ENCODE measurements at regions not wholly inside any gene's neighbourhood (a gene's known extent, or its start where the extent isn't known, plus 50 kb on each side); places are given as distances from the start of the nearest gene placed in this dataset.

- Histone ChIP-seq H3K4me1 (ENCODE audit: control insufficient read depth in 1 of 2, insufficient read depth in 2 of 2, low read length in 2 of 2) (peaks cover 45 to 53% of the 10 kb centered on the region in 2 donors), H3K9ac (ENCODE audit: low read depth in 1 of 2, low read length in 2 of 2) (peak overlapping the region in 1 of 2 donors; percentile 2), H3K4me3 (ENCODE audit: low read depth in 1 of 2, low read length in 2 of 2) (no peak overlapping the region), H3K9me3 (ENCODE audit: control insufficient read depth in 1 of 2, low read length in 2 of 2) (no peaks in the 10 kb centered on the region), H3K27ac (ENCODE audit: low read depth, low read length) (no peak overlapping the region), H3K36me3 (ENCODE audit: control insufficient read depth in 1 of 2, insufficient read depth in 2 of 2, low read length in 2 of 2) (no peaks in the 10 kb centered on the region), H3K27me3 (ENCODE audit: control insufficient read depth in 1 of 2, insufficient read depth in 2 of 2, low read length in 2 of 2) (no peaks in the 10 kb centered on the region)
These were observed 99.9 kb upstream of the PITX1 start for GRCh38 chr5:135133698-135134515.

GRCh38 chr5:135133181-135133580 is 99.2 kb upstream of the PITX1 start:
- H3K9me3 ChIP-seq (ENCODE audit: control insufficient read depth in 1 of 2, low read length in 2 of 2): no peaks in the 10 kb centered on the region
- no peaks in the 10 kb centered on the region for H3K36me3 ChIP-seq (ENCODE audit: control insufficient read depth in 1 of 2, insufficient read depth in 2 of 2, low read length in 2 of 2)
- no peak overlapping the region for H3K27ac ChIP-seq (ENCODE audit: low read depth, low read length)
- H3K4me3 ChIP-seq (ENCODE audit: low read depth in 1 of 2, low read length in 2 of 2): no peak overlapping the region
- no peak overlapping the region for H3K9ac ChIP-seq (ENCODE audit: low read depth in 1 of 2, low read length in 2 of 2)
- no peaks in the 10 kb centered on the region for H3K27me3 ChIP-seq (ENCODE audit: control insufficient read depth in 1 of 2, insufficient read depth in 2 of 2, low read length in 2 of 2)
- peaks cover 49 to 58% of the 10 kb centered on the region in 2 donors for H3K4me1 ChIP-seq (ENCODE audit: control insufficient read depth in 1 of 2, insufficient read depth in 2 of 2, low read length in 2 of 2)

- no peaks in the 10 kb centered on the region for H3K36me3 ChIP-seq (ENCODE audit: control insufficient read depth in 1 of 2, insufficient read depth in 2 of 2, low read length in 2 of 2)
- H3K27ac ChIP-seq (ENCODE audit: low read depth, low read length): no peak overlapping the region
- peaks cover 61 to 67% of the 10 kb centered on the region in 2 donors for H3K4me1 ChIP-seq (ENCODE audit: control insufficient read depth in 1 of 2, insufficient read depth in 2 of 2, low read length in 2 of 2)
- no peaks in the 10 kb centered on the region for H3K9me3 ChIP-seq (ENCODE audit: control insufficient read depth in 1 of 2, low read length in 2 of 2)
- no peak overlapping the region for H3K9ac ChIP-seq (ENCODE audit: low read depth in 1 of 2, low read length in 2 of 2)
- H3K4me3 ChIP-seq (ENCODE audit: low read depth in 1 of 2, low read length in 2 of 2): no peak overlapping the region
- H3K27me3 ChIP-seq (ENCODE audit: control insufficient read depth in 1 of 2, insufficient read depth in 2 of 2, low read length in 2 of 2): no peaks in the 10 kb centered on the region
These were observed 98.0 kb upstream of the PITX1 start for GRCh38 chr5:135131801-135132680.

- Histone ChIP-seq H3K27me3 (ENCODE audit: control insufficient read depth in 1 of 2, insufficient read depth in 2 of 2, low read length in 2 of 2) (no peaks in the 10 kb centered on the region), H3K4me1 (ENCODE audit: control insufficient read depth in 1 of 2, insufficient read depth in 2 of 2, low read length in 2 of 2) (peaks cover 53 to 62% of the 10 kb centered on the region in 2 donors), H3K36me3 (ENCODE audit: control insufficient read depth in 1 of 2, insufficient read depth in 2 of 2, low read length in 2 of 2) (no peaks in the 10 kb centered on the region), H3K9me3 (ENCODE audit: control insufficient read depth in 1 of 2, low read length in 2 of 2) (no peaks in the 10 kb centered on the region), H3K27ac (ENCODE audit: low read depth, low read length) (no peak overlapping the region), H3K9ac (ENCODE audit: low read depth in 1 of 2, low read length in 2 of 2) (no peak overlapping the region), H3K4me3 (ENCODE audit: low read depth in 1 of 2, low read length in 2 of 2) (no peak overlapping the region)
These were observed 96.5 kb upstream of the PITX1 start for GRCh38 chr5:135130261-135131215.

GRCh38 chr5:135129307-135129706 is 95.3 kb upstream of the PITX1 start:
- Histone ChIP-seq H3K4me3 (ENCODE audit: low read depth in 1 of 2, low read length in 2 of 2) (no peak overlapping the region), H3K9ac (ENCODE audit: low read depth in 1 of 2, low read length in 2 of 2) (no peak overlapping the region), H3K9me3 (ENCODE audit: control insufficient read depth in 1 of 2, low read length in 2 of 2) (no peaks in the 10 kb centered on the region), H3K36me3 (ENCODE audit: control insufficient read depth in 1 of 2, insufficient read depth in 2 of 2, low read length in 2 of 2) (no peaks in the 10 kb centered on the region), H3K4me1 (ENCODE audit: control insufficient read depth in 1 of 2, insufficient read depth in 2 of 2, low read length in 2 of 2) (peaks cover 41 to 49% of the 10 kb centered on the region in 2 donors), H3K27me3 (ENCODE audit: control insufficient read depth in 1 of 2, insufficient read depth in 2 of 2, low read length in 2 of 2) (no peaks in the 10 kb centered on the region), H3K27ac (ENCODE audit: low read depth, low read length) (no peak overlapping the region)

GRCh38 chr5:135128361-135128760 is 94.3 kb upstream of the PITX1 start:
- Histone ChIP-seq H3K27me3 (ENCODE audit: control insufficient read depth in 1 of 2, insufficient read depth in 2 of 2, low read length in 2 of 2) (no peaks in the 10 kb centered on the region), H3K9me3 (ENCODE audit: control insufficient read depth in 1 of 2, low read length in 2 of 2) (no peaks in the 10 kb centered on the region), H3K27ac (ENCODE audit: low read depth, low read length) (no peak overlapping the region), H3K4me3 (ENCODE audit: low read depth in 1 of 2, low read length in 2 of 2) (no peak overlapping the region), H3K4me1 (ENCODE audit: control insufficient read depth in 1 of 2, insufficient read depth in 2 of 2, low read length in 2 of 2) (peaks cover 31 to 40% of the 10 kb centered on the region in 2 donors), H3K9ac (ENCODE audit: low read depth in 1 of 2, low read length in 2 of 2) (no peak overlapping the region), H3K36me3 (ENCODE audit: control insufficient read depth in 1 of 2, insufficient read depth in 2 of 2, low read length in 2 of 2) (no peaks in the 10 kb centered on the region)

GRCh38 chr5:135127439-135128240 is 93.6 kb upstream of the PITX1 start:
- no peaks in the 10 kb centered on the region for H3K36me3 ChIP-seq (ENCODE audit: control insufficient read depth in 1 of 2, insufficient read depth in 2 of 2, low read length in 2 of 2)
- no peaks in the 10 kb centered on the region for H3K27me3 ChIP-seq (ENCODE audit: control insufficient read depth in 1 of 2, insufficient read depth in 2 of 2, low read length in 2 of 2)
- H3K9me3 ChIP-seq (ENCODE audit: control insufficient read depth in 1 of 2, low read length in 2 of 2): no peaks in the 10 kb centered on the region
- H3K4me3 ChIP-seq (ENCODE audit: low read depth in 1 of 2, low read length in 2 of 2): no peak overlapping the region
- no peak overlapping the region for H3K27ac ChIP-seq (ENCODE audit: low read depth, low read length)
- no peak overlapping the region for H3K9ac ChIP-seq (ENCODE audit: low read depth in 1 of 2, low read length in 2 of 2)
- H3K4me1 ChIP-seq (ENCODE audit: control insufficient read depth in 1 of 2, insufficient read depth in 2 of 2, low read length in 2 of 2): peaks cover 31 to 39% of the 10 kb centered on the region in 2 donors

- no peaks in the 10 kb centered on the region for H3K9me3 ChIP-seq (ENCODE audit: control insufficient read depth in 1 of 2, low read length in 2 of 2)
- no peak overlapping the region for H3K27ac ChIP-seq (ENCODE audit: low read depth, low read length)
These were observed 92.8 kb upstream of the PITX1 start for GRCh38 chr5:135126688-135127438.

More at GRCh38 chr5:135126688-135127438, 92.8 kb upstream of the PITX1 start:
- H3K27me3 ChIP-seq (ENCODE audit: control insufficient read depth in 1 of 2, insufficient read depth in 2 of 2, low read length in 2 of 2): no peaks in the 10 kb centered on the region
- H3K4me1 ChIP-seq (ENCODE audit: control insufficient read depth in 1 of 2, insufficient read depth in 2 of 2, low read length in 2 of 2): peaks cover 31 to 39% of the 10 kb centered on the region in 2 donors
- no peak overlapping the region for H3K4me3 ChIP-seq (ENCODE audit: low read depth in 1 of 2, low read length in 2 of 2)
- no peak overlapping the region for H3K9ac ChIP-seq (ENCODE audit: low read depth in 1 of 2, low read length in 2 of 2)
- H3K36me3 ChIP-seq (ENCODE audit: control insufficient read depth in 1 of 2, insufficient read depth in 2 of 2, low read length in 2 of 2): no peaks in the 10 kb centered on the region
